CD4-positive, alpha-beta memory T cell (primary cell): ENCODE measurements at regions not wholly inside any gene's neighbourhood (a gene's known extent, or its start where the extent isn't known, plus 50 kb on each side); places are given as distances from the start of the nearest gene placed in this dataset.
A peak's percentile ranks its signal among the peaks of the same experiment; 100 is the strongest.
"Not testable (repeated sequence)": the region's sequence is repeated elsewhere in the genome, so short reads cannot be mapped to it uniquely, and the experiment has no call there.

ENCODE experiments used
- CTCF ChIA-PET: fragments of 350-600 bp; sonication (Branson Sonifier 250); formaldehyde crosslinking; loops from one replicate; lab custom pipeline; 2021; ENCODE audit warnings: inconsistent platforms; ENCODE audit not compliant: partially characterized antibody; lab: Charles Lee
- POLR2A ChIA-PET: fragments of 350-600 bp; sonication (Branson Sonifier 250); formaldehyde crosslinking; loops from one replicate; lab custom pipeline; 2021; ENCODE audit not compliant: partially characterized antibody; lab: Charles Lee
- DNase-seq, 5 donors: peaks; one replicate each; pipeline versions ENCODE4 v3.0.0 to v3.0.0-alpha.2; 2020 to 2022; ENCODE audit warnings: mixed read lengths in 1 of 5
- H3K27ac ChIP-seq: one replicate; pipeline ENCODE4 v1.7.0; 2013; ENCODE audit warnings: low read depth, low read length
- H3K27me3 ChIP-seq: 2 replicates; pipeline ENCODE4 v1.7.0; 2013; ENCODE audit warnings: mild to moderate bottlenecking, low read length, moderate library complexity; ENCODE audit not compliant: insufficient read depth
- H3K36me3 ChIP-seq: 2 replicates; pipeline ENCODE4 v1.7.0; 2013; ENCODE audit warnings: mild to moderate bottlenecking, low read length, moderate library complexity; ENCODE audit not compliant: insufficient read depth
- H3K4me1 ChIP-seq: 2 replicates; pipeline ENCODE4 v1.7.0; 2013; ENCODE audit warnings: mild to moderate bottlenecking, low read length, moderate library complexity; ENCODE audit not compliant: insufficient read depth
- H3K4me3 ChIP-seq, 2 donors: one replicate each; pipeline ENCODE4 v1.7.0; 2013; ENCODE audit warnings: low read length in 2 of 2, mild to moderate bottlenecking in 1 of 2
- H3K9me3 ChIP-seq, 2 donors: one replicate each; pipeline ENCODE4 v1.7.0; 2013; ENCODE audit warnings: low read length in 2 of 2, control low read depth in 1 of 2; ENCODE audit not compliant: control insufficient read depth in 1 of 2
- H3K27ac Mint-ChIP-seq, 7 donors: one replicate each; pipeline ENCODE4 v1.8.0; 2020 to 2021; ENCODE audit warnings: mixed read lengths in 7 of 7, mild to moderate bottlenecking in 6 of 7, inconsistent platforms in 3 of 7, moderate library complexity in 3 of 7
- H3K27me3 Mint-ChIP-seq, 2 donors: one replicate each; pipeline ENCODE4 v1.8.0; 2020 to 2021; ENCODE audit warnings: mixed read lengths in 2 of 2
- H3K36me3 Mint-ChIP-seq, 2 donors: one replicate each; pipeline ENCODE4 v1.8.0; 2020 to 2021; ENCODE audit warnings: mixed read lengths in 2 of 2, inconsistent platforms in 1 of 2, mild to moderate bottlenecking in 1 of 2
- H3K4me1 Mint-ChIP-seq, 4 donors: one replicate each; pipeline ENCODE4 v1.8.0; 2020 to 2021; ENCODE audit warnings: mixed read lengths in 4 of 4, mild to moderate bottlenecking in 1 of 4
- H3K4me3 Mint-ChIP-seq, 8 donors: one replicate each; pipeline ENCODE4 v1.8.0; 2020 to 2021; ENCODE audit warnings: mixed read lengths in 8 of 8, mild to moderate bottlenecking in 7 of 8, moderate library complexity in 6 of 8, inconsistent platforms in 3 of 8
- H3K9me3 Mint-ChIP-seq, 8 donors: one replicate each; pipeline ENCODE4 v1.8.0; 2020 to 2021; ENCODE audit warnings: mixed read lengths in 8 of 8, mild to moderate bottlenecking in 5 of 8, inconsistent platforms in 3 of 8, moderate library complexity in 1 of 8
- intact Hi-C: fragments of 100-400 bp; cut with micrococcal nuclease; formaldehyde crosslinking; loops from one replicate; pipeline ENCODE4 v1.15.1; 2023

DNA sequence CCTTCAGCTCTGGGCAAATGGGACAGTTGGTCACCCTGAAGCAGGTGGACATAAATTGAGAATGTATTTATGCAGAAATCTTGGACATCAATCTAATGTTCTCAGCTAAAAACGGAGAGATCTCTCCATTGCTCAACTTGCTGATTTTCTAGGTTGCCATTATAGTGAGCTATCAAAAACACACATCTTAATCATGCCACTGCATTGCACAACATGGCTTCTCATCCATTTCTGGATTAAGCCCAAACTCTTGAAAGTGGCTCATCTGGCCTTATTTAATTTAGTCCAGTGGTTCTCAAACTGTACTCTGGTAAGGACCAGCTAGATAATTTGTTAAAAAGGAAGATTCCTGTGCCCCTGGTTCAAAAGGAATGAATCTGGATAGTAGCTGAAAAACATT is 324.9 kb upstream of the CITED2 start:
- Mint-ChIP-seq H3K27ac (no peak overlapping the region), H3K9me3 (no peaks in the 10 kb centered on the region), H3K27me3 (peaks cover 0 to 2% of the 10 kb centered on the region in 2 donors), H3K4me1 (peaks cover 0 to 3% (median 0%) of the 10 kb centered on the region in 4 donors), H3K36me3 (no peaks in the 10 kb centered on the region), H3K4me3 (no peak overlapping the region)
- Histone ChIP-seq H3K27me3 (no peaks in the 10 kb centered on the region), H3K4me1 (no peaks in the 10 kb centered on the region), H3K36me3 (no peaks in the 10 kb centered on the region), H3K9me3 (no peaks in the 10 kb centered on the region), H3K27ac (no peak overlapping the region), H3K4me3 (no peak overlapping the region)
- ChIA-PET CTCF (no interaction called here), POLR2A (no interaction called here)
- intact Hi-C loops, result no loop called here
- DNase-seq, result no peak

DNA sequence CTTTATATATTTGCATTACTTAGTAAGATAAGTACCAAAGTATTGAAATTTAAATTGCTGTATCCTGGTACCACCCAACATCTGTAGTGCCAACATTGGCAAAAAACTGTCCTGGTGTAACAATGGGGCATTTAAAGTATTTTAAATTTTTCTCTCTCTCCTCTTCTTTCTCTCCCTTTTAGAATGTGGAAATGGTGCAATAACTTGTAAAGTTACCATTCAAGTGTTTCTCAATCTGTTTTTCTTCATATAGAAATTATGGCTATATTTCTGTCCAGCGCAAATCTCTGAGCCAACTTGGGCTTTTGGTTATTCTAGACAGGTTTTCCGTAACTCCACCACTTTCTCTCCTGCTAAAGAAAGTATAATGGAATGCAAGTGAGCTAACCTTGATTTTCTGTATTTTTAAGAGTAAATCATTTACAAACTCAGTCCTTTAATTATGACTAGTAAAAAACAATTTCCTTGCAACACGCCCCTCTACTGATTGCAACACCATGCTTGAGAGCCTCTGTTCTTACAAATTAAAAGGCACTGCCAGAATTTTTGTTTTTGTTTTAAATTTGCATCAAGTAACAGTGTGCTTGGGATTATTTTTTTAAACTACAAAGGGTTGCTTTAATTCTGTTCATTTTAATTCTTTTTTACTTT is 324.2 kb upstream of the CITED2 start:
- POLR2A ChIA-PET, result no interaction called here
- peaks cover 0 to 2% of the 10 kb centered on the region in 2 donors for H3K27me3 Mint-ChIP-seq
- peaks cover 0 to 3% (median 0%) of the 10 kb centered on the region in 4 donors for H3K4me1 Mint-ChIP-seq
- no peaks in the 10 kb centered on the region for H3K36me3 Mint-ChIP-seq
- no peak overlapping the region for H3K4me3 ChIP-seq
- no peak for DNase-seq
- CTCF ChIA-PET, result no interaction called here
- H3K4me1 ChIP-seq, result no peaks in the 10 kb centered on the region
- H3K27ac Mint-ChIP-seq, result no peak overlapping the region
- H3K36me3 ChIP-seq, result no peaks in the 10 kb centered on the region
- no peaks in the 10 kb centered on the region for H3K9me3 Mint-ChIP-seq
- H3K27me3 ChIP-seq, result no peaks in the 10 kb centered on the region
- no peak overlapping the region for H3K4me3 Mint-ChIP-seq
- no peak overlapping the region for H3K27ac ChIP-seq
- no peaks in the 10 kb centered on the region for H3K9me3 ChIP-seq
- intact Hi-C loops, result no loop called here

DNA sequence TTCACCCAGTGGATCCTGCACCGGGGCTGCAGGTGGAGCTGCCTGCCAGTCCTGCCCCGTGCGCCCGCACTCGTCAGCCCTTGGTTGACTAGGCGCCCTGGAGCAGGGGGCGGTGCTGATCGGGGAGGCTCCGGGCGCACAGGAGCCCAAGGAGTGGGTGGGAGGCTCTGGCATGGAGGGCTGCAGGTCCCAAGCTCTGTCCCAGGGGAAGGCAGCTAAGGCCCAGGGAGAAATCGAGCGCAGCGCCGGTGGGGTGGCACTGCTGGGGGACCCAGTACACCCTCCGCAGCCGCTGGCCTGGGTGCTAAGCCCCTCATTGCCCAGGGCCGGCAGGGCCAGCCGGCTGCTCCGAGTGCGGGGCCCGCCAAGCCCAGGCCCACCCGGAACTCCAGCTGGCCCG is 323.4 kb upstream of the CITED2 start:
- H3K27me3 Mint-ChIP-seq, H3K27me3 ChIP-seq, H3K4me1 ChIP-seq, intact Hi-C loops, POLR2A ChIA-PET, H3K27ac Mint-ChIP-seq, H3K4me1 Mint-ChIP-seq, H3K9me3 Mint-ChIP-seq, H3K36me3 Mint-ChIP-seq, CTCF ChIA-PET, H3K36me3 ChIP-seq, H3K9me3 ChIP-seq, H3K4me3 ChIP-seq, H3K4me3 Mint-ChIP-seq, H3K27ac ChIP-seq, DNase-seq: not testable (repeated sequence)

DNA sequence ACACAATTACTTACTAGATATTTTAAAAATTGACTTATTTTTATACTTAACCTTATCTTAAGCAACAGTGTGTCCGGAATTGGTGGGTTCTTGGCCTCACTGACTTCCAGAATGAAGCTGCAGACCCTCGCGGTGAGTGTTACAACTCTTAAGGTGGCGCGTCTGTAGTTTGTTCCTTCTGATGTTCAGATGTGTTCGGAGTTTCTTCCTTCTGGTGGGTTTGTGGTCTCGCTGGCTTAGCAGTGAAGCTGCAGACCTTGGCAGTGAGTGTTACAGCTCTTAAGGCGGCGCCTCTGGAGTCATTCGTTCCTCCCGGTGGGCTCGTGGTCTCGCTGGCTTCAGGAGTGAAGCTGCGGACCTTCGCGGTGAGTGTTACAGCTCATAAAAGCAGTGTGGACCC is 322.5 kb upstream of the CITED2 start:
- H3K4me1 ChIP-seq, H3K4me3 ChIP-seq, H3K27me3 ChIP-seq, H3K27me3 Mint-ChIP-seq, CTCF ChIA-PET, H3K27ac ChIP-seq, H3K4me1 Mint-ChIP-seq, H3K36me3 Mint-ChIP-seq, DNase-seq, H3K36me3 ChIP-seq, intact Hi-C loops, H3K9me3 ChIP-seq, POLR2A ChIA-PET, H3K9me3 Mint-ChIP-seq: not testable (repeated sequence)
- Mint-ChIP-seq H3K27ac (peak overlapping the region in 1 of 7 donors; percentile 33), H3K4me3 (peak overlapping the region; percentile 52 to 85 (median 72))

DNA sequence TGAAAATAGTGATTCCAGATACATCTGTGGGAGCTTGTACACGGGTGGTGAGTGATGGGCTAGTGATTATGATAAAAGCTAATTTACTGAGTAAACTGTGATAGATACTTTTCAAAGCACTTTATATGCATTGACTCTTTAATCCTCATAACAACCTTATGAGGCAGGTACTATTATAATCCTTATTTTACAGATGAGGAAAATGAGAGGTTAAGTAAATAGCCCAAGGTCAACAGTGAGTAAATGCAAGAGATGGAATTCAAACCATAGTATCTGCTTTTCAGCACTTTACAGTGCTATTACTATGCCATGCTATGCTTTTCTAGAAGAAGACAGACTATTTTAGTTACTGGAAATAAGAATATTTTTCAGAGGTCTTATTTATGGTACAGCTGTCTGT is 320.9 kb upstream of the CITED2 start:
- intact Hi-C loops, result no loop called here
- H3K27me3 ChIP-seq, result no peaks in the 10 kb centered on the region
- POLR2A ChIA-PET, result interaction anchor here (0.9 kb wide), 1 partner anchor 321 kb away, joined by 3 read pairs; the partner anchor contains the start of gene CITED2
- H3K4me1 ChIP-seq, result no peaks in the 10 kb centered on the region
- no peak overlapping the region for H3K4me3 ChIP-seq
- H3K4me3 Mint-ChIP-seq, result no peak overlapping the region
- no peak overlapping the region for H3K27ac ChIP-seq
- DNase-seq, result no peak
- H3K27ac Mint-ChIP-seq, result no peak overlapping the region
- H3K36me3 ChIP-seq, result no peaks in the 10 kb centered on the region
- H3K4me1 Mint-ChIP-seq, result peaks cover 0 to 3% (median under 1%) of the 10 kb centered on the region in 4 donors
- no peaks in the 10 kb centered on the region for H3K9me3 ChIP-seq
- H3K36me3 Mint-ChIP-seq, result no peaks in the 10 kb centered on the region
- peaks cover 4 to 5% of the 10 kb centered on the region in 2 donors for H3K27me3 Mint-ChIP-seq
- no peaks in the 10 kb centered on the region for H3K9me3 Mint-ChIP-seq
- CTCF ChIA-PET, result no interaction called here

DNA sequence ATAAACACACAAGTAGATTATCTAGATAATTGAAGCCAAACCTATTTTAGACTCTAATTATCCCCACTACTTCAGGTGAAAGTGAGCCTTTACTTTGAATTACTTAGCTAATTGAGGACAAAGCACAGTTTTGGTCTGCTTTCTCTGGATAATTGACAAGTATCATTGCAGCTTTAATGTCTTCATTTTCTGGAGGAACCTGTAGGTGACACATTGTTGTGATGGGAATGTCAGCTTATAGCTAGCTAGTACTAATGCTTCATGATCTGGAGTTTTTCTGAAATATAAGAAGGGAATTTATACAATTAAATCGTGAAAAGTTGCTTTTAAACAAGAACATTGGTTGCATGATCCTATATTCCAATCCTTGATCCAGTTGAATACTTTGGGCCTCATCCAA is 319.3 kb upstream of the CITED2 start:
- H3K4me1 ChIP-seq, result no peaks in the 10 kb centered on the region
- no peak for DNase-seq
- H3K4me3 Mint-ChIP-seq, result no peak overlapping the region
- POLR2A ChIA-PET, result no interaction called here
- no peaks in the 10 kb centered on the region for H3K36me3 ChIP-seq
- H3K27ac Mint-ChIP-seq, result no peak overlapping the region
- CTCF ChIA-PET, result interaction anchor here (0.7 kb wide), 1 partner anchor 80 kb away, joined by 3 read pairs; no protein-coding TSS in a partner anchor
- H3K36me3 Mint-ChIP-seq, result no peaks in the 10 kb centered on the region
- H3K27ac ChIP-seq, result no peak overlapping the region
- no peaks in the 10 kb centered on the region for H3K9me3 Mint-ChIP-seq
- H3K4me3 ChIP-seq, result no peak overlapping the region
- no peaks in the 10 kb centered on the region for H3K9me3 ChIP-seq
- peaks cover 0 to 9% (median 5%) of the 10 kb centered on the region in 4 donors for H3K4me1 Mint-ChIP-seq
- peaks cover 2 to 5% of the 10 kb centered on the region in 2 donors for H3K27me3 Mint-ChIP-seq
- H3K27me3 ChIP-seq, result no peaks in the 10 kb centered on the region
- intact Hi-C loops, result no loop called here

DNA sequence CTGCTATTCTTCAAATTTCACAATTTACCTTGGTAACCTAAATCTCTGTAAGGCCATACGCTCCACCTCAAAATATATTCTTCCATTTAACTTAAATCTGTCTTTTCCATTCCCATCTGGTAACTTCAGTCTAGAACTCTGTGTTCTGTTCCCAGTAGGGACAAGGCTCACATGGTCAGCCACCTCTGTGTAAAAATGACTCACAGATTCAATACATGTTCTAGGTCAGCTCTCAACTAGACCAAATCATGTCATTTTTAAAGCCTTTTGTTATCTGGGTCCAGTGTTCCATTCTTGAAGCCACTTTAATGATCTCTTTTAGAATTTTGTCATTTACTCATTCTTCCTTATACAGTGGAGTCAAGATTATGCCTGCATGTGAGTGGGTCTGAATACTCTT is 315.6 kb upstream of the CITED2 start:
- no peak for DNase-seq
- H3K27me3 ChIP-seq, result no peaks in the 10 kb centered on the region
- POLR2A ChIA-PET, result no interaction called here
- H3K36me3 Mint-ChIP-seq, result no peaks in the 10 kb centered on the region
- no peaks in the 10 kb centered on the region for H3K9me3 ChIP-seq
- no peak overlapping the region for H3K27ac ChIP-seq
- no peak overlapping the region for H3K4me3 Mint-ChIP-seq
- no peaks in the 10 kb centered on the region for H3K9me3 Mint-ChIP-seq
- H3K4me3 ChIP-seq, result no peak overlapping the region
- H3K4me1 Mint-ChIP-seq, result peaks cover 0 to 7% (median 5%) of the 10 kb centered on the region in 4 donors
- CTCF ChIA-PET, result no interaction called here
- intact Hi-C loops, result no loop called here
- no peaks in the 10 kb centered on the region for H3K36me3 ChIP-seq
- H3K27ac Mint-ChIP-seq, result no peak overlapping the region
- H3K27me3 Mint-ChIP-seq, result peaks cover 2 to 8% of the 10 kb centered on the region in 2 donors
- H3K4me1 ChIP-seq, result no peaks in the 10 kb centered on the region
